ENCODE measurements at regions not wholly inside any gene's neighbourhood (a gene's known extent, or its start where the extent isn't known, plus 50 kb on each side); places are given as distances from the start of the nearest gene placed in this dataset.

DNA sequence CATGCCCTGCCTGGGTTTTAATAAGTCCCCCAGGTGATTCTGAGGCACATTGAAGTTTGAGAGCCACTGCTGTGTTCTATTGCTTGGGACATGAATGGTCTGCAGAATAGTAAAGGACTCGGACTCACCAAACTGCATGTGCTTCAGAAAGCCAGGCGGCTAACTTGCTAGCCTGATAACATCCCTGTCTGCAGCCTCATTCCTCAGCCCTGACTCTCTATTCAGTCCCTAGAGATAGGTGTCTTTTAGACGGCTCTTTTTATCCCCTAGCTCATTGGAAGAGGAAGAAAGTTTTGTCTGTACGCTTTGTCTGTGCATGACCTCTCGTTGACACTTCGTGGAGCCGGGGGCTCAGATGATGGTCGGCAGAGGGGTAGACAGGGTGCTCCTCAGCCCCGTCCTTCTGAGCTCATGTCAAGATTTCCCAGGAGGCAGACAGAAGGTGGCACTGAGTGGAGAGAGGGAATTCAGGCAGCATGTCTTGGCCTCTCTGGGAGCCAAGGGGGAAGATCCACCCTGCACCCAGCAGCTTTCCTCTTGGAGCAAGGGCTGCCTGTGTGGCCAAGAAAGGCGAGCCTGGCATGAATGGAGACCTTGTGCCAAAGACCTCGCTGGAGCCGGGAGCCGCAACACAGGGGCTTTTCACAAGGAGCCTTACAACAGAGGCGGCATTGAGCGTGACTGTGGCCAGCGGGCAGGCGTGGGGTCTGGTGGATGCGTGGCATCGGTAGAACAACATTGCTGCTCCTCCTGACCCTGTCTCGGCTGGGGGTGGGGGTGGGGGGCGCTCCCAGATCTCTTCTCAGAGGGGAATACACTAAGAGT lies 51.1 kb upstream of the PODXL start:
- no peak for TF ChIP-seq EZH2 (IDR thresholded peaks at IDR 0.05)
- TF ChIP-seq, protein P1, sequence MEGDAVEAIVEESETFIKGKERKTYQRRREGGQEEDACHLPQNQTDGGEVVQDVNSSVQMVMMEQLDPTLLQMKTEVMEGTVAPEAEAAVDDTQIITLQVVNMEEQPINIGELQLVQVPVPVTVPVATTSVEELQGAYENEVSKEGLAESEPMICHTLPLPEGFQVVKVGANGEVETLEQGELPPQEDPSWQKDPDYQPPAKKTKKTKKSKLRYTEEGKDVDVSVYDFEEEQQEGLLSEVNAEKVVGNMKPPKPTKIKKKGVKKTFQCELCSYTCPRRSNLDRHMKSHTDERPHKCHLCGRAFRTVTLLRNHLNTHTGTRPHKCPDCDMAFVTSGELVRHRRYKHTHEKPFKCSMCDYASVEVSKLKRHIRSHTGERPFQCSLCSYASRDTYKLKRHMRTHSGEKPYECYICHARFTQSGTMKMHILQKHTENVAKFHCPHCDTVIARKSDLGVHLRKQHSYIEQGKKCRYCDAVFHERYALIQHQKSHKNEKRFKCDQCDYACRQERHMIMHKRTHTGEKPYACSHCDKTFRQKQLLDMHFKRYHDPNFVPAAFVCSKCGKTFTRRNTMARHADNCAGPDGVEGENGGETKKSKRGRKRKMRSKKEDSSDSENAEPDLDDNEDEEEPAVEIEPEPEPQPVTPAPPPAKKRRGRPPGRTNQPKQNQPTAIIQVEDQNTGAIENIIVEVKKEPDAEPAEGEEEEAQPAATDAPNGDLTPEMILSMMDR (IDR thresholded peaks at IDR 0.05), result no peak
- TF ChIP-seq EZH2phosphoT487 (IDR thresholded peaks at IDR 0.05), result no peak
